Activated CD8-positive, alpha-beta memory T cell treated with anti-CD3 and anti-CD28 coated beads, Interleukin-2, amount 10 ng/mL, durations not matched to agents 7 days and 5 days (primary cell): ENCODE measurements at regions not wholly inside any gene's neighbourhood (a gene's known extent, or its start where the extent isn't known, plus 50 kb on each side); places are given as distances from the start of the nearest gene placed in this dataset.

ENCODE experiments used
- ATAC-seq: fragments of 150-1000 bp; cut with Tn5 transposase; one replicate; pipeline ENCODE4 v1.10.0; 2021; ENCODE audit warnings: moderate library complexity
- CTCF ChIA-PET: fragments of 350-600 bp; sonication (Branson Sonifier 250); formaldehyde crosslinking; loops from one replicate; lab custom pipeline; 2021; ENCODE audit warnings: antibody characterized with exemption; lab: Charles Lee
- DNase-seq: peaks from one replicate; pipeline ENCODE4 v3.0.0-alpha.2; 2020
- H3K27ac Mint-ChIP-seq: one replicate; pipeline ENCODE4 v1.8.0; 2021; ENCODE audit warnings: mild to moderate bottlenecking, mixed read lengths
- H3K27me3 Mint-ChIP-seq: one replicate; pipeline ENCODE4 v1.8.0; 2021; ENCODE audit warnings: mixed read lengths
- H3K36me3 Mint-ChIP-seq: one replicate; pipeline ENCODE4 v1.8.0; 2021; ENCODE audit warnings: mild to moderate bottlenecking, mixed read lengths
- H3K4me1 Mint-ChIP-seq: one replicate; pipeline ENCODE4 v1.8.0; 2021; ENCODE audit warnings: mixed read lengths
- H3K4me3 Mint-ChIP-seq: one replicate; pipeline ENCODE4 v1.8.0; 2021; ENCODE audit warnings: mild to moderate bottlenecking, moderate library complexity, mixed read lengths
- H3K9me3 Mint-ChIP-seq: one replicate; pipeline ENCODE4 v1.8.0; 2022; ENCODE audit warnings: low read depth, mixed read lengths

GRCh38 chrX:131795442-131796229 lies 227.5 kb upstream of the STK26 start:
- CTCF ChIA-PET, result no interaction called here
- Mint-ChIP-seq H3K9me3 (no peaks in the 10 kb centered on the region), H3K4me3 (no peak overlapping the region), H3K27ac (no peak overlapping the region), H3K4me1 (no peaks in the 10 kb centered on the region), H3K36me3 (peaks cover 10% of the 10 kb centered on the region), H3K27me3 (no peaks in the 10 kb centered on the region)
- ATAC-seq (no peak), DNase-seq (no peak)

- H3K9me3 Mint-ChIP-seq, result no peaks in the 10 kb centered on the region
- ATAC-seq (no peak), DNase-seq (no peak)
- no peaks in the 10 kb centered on the region for H3K36me3 Mint-ChIP-seq
- H3K4me3 Mint-ChIP-seq, result no peak overlapping the region
- H3K4me1 Mint-ChIP-seq, result no peaks in the 10 kb centered on the region
- CTCF ChIA-PET, result no interaction called here
- no peak overlapping the region for H3K27ac Mint-ChIP-seq
- H3K27me3 Mint-ChIP-seq, result no peaks in the 10 kb centered on the region
Measured at GRCh38 chrX:131801066-131801465, 222.0 kb upstream of the STK26 start.

GRCh38 chrX:131801911-131802310 lies 221.2 kb upstream of the STK26 start:
- Mint-ChIP-seq H3K36me3 (no peaks in the 10 kb centered on the region), H3K4me1 (no peaks in the 10 kb centered on the region), H3K4me3 (no peak overlapping the region), H3K27me3 (no peaks in the 10 kb centered on the region), H3K9me3 (no peaks in the 10 kb centered on the region), H3K27ac (no peak overlapping the region)
- CTCF ChIA-PET, result no interaction called here
- ATAC-seq (no peak), DNase-seq (no peak)

- H3K4me1 Mint-ChIP-seq, result no peaks in the 10 kb centered on the region
- DNase-seq, result no peak
- H3K27me3 Mint-ChIP-seq, result no peaks in the 10 kb centered on the region
- no peaks in the 10 kb centered on the region for H3K9me3 Mint-ChIP-seq
- H3K27ac Mint-ChIP-seq, result no peak overlapping the region
- no peak for ATAC-seq
- CTCF ChIA-PET, result no interaction called here
- H3K36me3 Mint-ChIP-seq, result no peaks in the 10 kb centered on the region
- H3K4me3 Mint-ChIP-seq, result no peak overlapping the region
Measured at GRCh38 chrX:131802836-131803626, 220.1 kb upstream of the STK26 start.

- CTCF ChIA-PET, result interaction anchor here (0.6 kb wide), 1 partner anchor 1500 kb away, joined by 3 read pairs; no protein-coding TSS in a partner anchor
- DNase-seq (peak; percentile 75), ATAC-seq (peak; percentile 88)
- H3K4me3 Mint-ChIP-seq, result peak overlapping the region; percentile 71
- H3K27me3 Mint-ChIP-seq, result no peaks in the 10 kb centered on the region
- H3K36me3 Mint-ChIP-seq, result peaks cover 9% of the 10 kb centered on the region
- H3K4me1 Mint-ChIP-seq, result peaks cover 25% of the 10 kb centered on the region
- H3K27ac Mint-ChIP-seq, result peak overlapping the region; percentile 95
- no peaks in the 10 kb centered on the region for H3K9me3 Mint-ChIP-seq
Measured at GRCh38 chrX:131812847-131813825, 210.0 kb upstream of the STK26 start.

GRCh38 chrX:131816551-131817136 lies 206.5 kb upstream of the STK26 start:
- peaks cover 9% of the 10 kb centered on the region for H3K36me3 Mint-ChIP-seq
- CTCF ChIA-PET, result interaction anchor here (2.6 kb wide), 1 partner anchor 11 kb away, joined by 10 read pairs; no protein-coding TSS in a partner anchor
- no peaks in the 10 kb centered on the region for H3K9me3 Mint-ChIP-seq
- peaks cover 25% of the 10 kb centered on the region for H3K4me1 Mint-ChIP-seq
- ATAC-seq (peak; percentile 26), DNase-seq (peak; percentile 68)
- no peaks in the 10 kb centered on the region for H3K27me3 Mint-ChIP-seq
- H3K27ac Mint-ChIP-seq, result peak overlapping the region; percentile 72
- peak overlapping the region; percentile 53 for H3K4me3 Mint-ChIP-seq

GRCh38 chrX:131818297-131818936 lies 204.7 kb upstream of the STK26 start:
- Mint-ChIP-seq H3K36me3 (peaks cover 11% of the 10 kb centered on the region), H3K4me1 (peaks cover 24% of the 10 kb centered on the region), H3K9me3 (no peaks in the 10 kb centered on the region), H3K27me3 (no peaks in the 10 kb centered on the region), H3K4me3 (no peak overlapping the region), H3K27ac (no peak overlapping the region)
- no peak for DNase-seq
- no peak for ATAC-seq
- CTCF ChIA-PET, result no interaction called here

GRCh38 chrX:131821945-131822622 lies 201.0 kb upstream of the STK26 start:
- Mint-ChIP-seq H3K4me1 (peaks cover 7% of the 10 kb centered on the region), H3K27ac (no peak overlapping the region), H3K4me3 (no peak overlapping the region), H3K27me3 (no peaks in the 10 kb centered on the region), H3K9me3 (no peaks in the 10 kb centered on the region), H3K36me3 (peaks cover 10% of the 10 kb centered on the region)
- CTCF ChIA-PET, result interaction anchor here (1.3 kb wide), 1 partner anchor 19 kb away, joined by 4 read pairs; no protein-coding TSS in a partner anchor
- DNase-seq (no peak), ATAC-seq (no peak)

- Mint-ChIP-seq H3K36me3 (peaks cover 8% of the 10 kb centered on the region), H3K4me1 (peaks cover 23% of the 10 kb centered on the region), H3K27me3 (no peaks in the 10 kb centered on the region), H3K27ac (no peak overlapping the region), H3K4me3 (no peak overlapping the region), H3K9me3 (no peaks in the 10 kb centered on the region)
- CTCF ChIA-PET, result interaction anchor here (1.7 to 2.2 kb wide), 2 partner anchors 10 to 15 kb away, joined by 8 to 10 read pairs; no protein-coding TSS in a partner anchor
- ATAC-seq, result no peak
- no peak for DNase-seq
Measured at GRCh38 chrX:131826572-131826971, 196.5 kb upstream of the STK26 start.

- CTCF ChIA-PET, result interaction anchor here (0.8 to 2.2 kb wide), 8 partner anchors 8 to 786 kb away, joined by 3 to 10 read pairs (median 4); partner anchors contain the start of gene RAP2C
- H3K27me3 Mint-ChIP-seq, result no peaks in the 10 kb centered on the region
- H3K36me3 Mint-ChIP-seq, result peaks cover 4% of the 10 kb centered on the region
- ATAC-seq (peak; percentile 71), DNase-seq (peak; percentile 49)
- H3K27ac Mint-ChIP-seq, result peak overlapping the region; percentile 72
- peaks cover 24% of the 10 kb centered on the region for H3K4me1 Mint-ChIP-seq
- no peaks in the 10 kb centered on the region for H3K9me3 Mint-ChIP-seq
- peak overlapping the region; percentile 70 for H3K4me3 Mint-ChIP-seq
Measured at GRCh38 chrX:131827935-131828334, 195.2 kb upstream of the STK26 start.

- Mint-ChIP-seq H3K9me3 (no peaks in the 10 kb centered on the region), H3K27ac (peak overlapping the region; percentile 70), H3K4me3 (peak overlapping the region; percentile 70), H3K27me3 (no peaks in the 10 kb centered on the region), H3K4me1 (peaks cover 24% of the 10 kb centered on the region), H3K36me3 (peaks cover 4% of the 10 kb centered on the region)
- DNase-seq (no peak), ATAC-seq (no peak)
- CTCF ChIA-PET, result interaction anchor here (0.8 to 2.2 kb wide), 8 partner anchors 9 to 786 kb away, joined by 3 to 10 read pairs (median 4); partner anchors contain the start of gene RAP2C
Measured at GRCh38 chrX:131828482-131828881, 194.6 kb upstream of the STK26 start.
